IMR-90 (cell line): ENCODE measurements at regions not wholly inside any gene's neighbourhood (a gene's known extent, or its start where the extent isn't known, plus 50 kb on each side); places are given as distances from the start of the nearest gene placed in this dataset.
A peak's percentile ranks its signal among the peaks of the same experiment; 100 is the strongest.

Source experiments
- ATAC-seq: fragments of 200-7000 bp; cut with Tn5 transposase; 2 replicates; pipeline ENCODE4 v1.9.1; 2020; ENCODE audit warnings: low read depth, mild to moderate bottlenecking, moderate library complexity
- BruUV-seq: library from RNA; stranded (reverse); fragments of 400-500 nt; replicated peaks from 2 replicates; lab custom pipeline; 2021; lab: Mats Ljungman, UMichigan
- CTCF ChIA-PET: fragments of 300-600 bp; formaldehyde crosslinking; extraction: SDS; loops from one replicate; lab custom pipeline; 2021; ENCODE audit warnings: antibody characterized with exemption; lab: Yijun Ruan, JAX
- POLR2A ChIA-PET: fragments of 300-600 bp; sonication (Branson Sonifier 250); formaldehyde crosslinking; loops from one replicate; lab custom pipeline; 2022; ENCODE audit warnings: antibody characterized with exemption; ENCODE audit not compliant: unreplicated experiment; lab: Charles Lee
- DNase-seq: peaks from one replicate; pipeline ENCODE4 v3.0.0; 2013
- H2AFZ ChIP-seq: replicated peaks from 2 replicates; pipeline ENCODE3; 2013; ENCODE audit warnings: low read length, mild to moderate bottlenecking; ENCODE audit not compliant: poor library complexity
- H2AK5ac ChIP-seq: 2 replicates; pipeline ENCODE4 v1.6.1; 2013; ENCODE audit warnings: low read depth, low read length, inconsistent platforms
- H2AK9ac ChIP-seq: replicated peaks from 2 replicates; pipeline ENCODE3; 2013; ENCODE audit warnings: mild to moderate bottlenecking, low read depth, low read length, moderate library complexity; ENCODE audit not compliant: poor library complexity
- H2BK120ac ChIP-seq: 2 replicates; pipeline ENCODE4 v1.6.1; 2013; ENCODE audit warnings: low read depth, low read length, inconsistent platforms
- H2BK15ac ChIP-seq: 3 replicates; pipeline ENCODE4 v1.6.1; 2013; ENCODE audit warnings: low read depth, low read length, inconsistent platforms
- H2BK20ac ChIP-seq: 2 replicates; pipeline ENCODE4 v1.6.1; 2013; ENCODE audit warnings: low read depth, mild to moderate bottlenecking, inconsistent platforms, low read length, moderate library complexity
- H2BK5ac ChIP-seq: 2 replicates; pipeline ENCODE4 v1.6.1; 2013; ENCODE audit warnings: mild to moderate bottlenecking, low read depth, low read length, inconsistent platforms; ENCODE audit not compliant: poor library complexity, severe bottlenecking
- H3K14ac ChIP-seq: replicated peaks from 2 replicates; pipeline ENCODE4 v1.6.1; 2013; ENCODE audit warnings: low read depth, low read length, inconsistent platforms
- H3K18ac ChIP-seq: 2 replicates; pipeline ENCODE4 v1.6.1; 2013; ENCODE audit warnings: low read depth, low read length, control low read depth
- H3K23ac ChIP-seq: 2 replicates; pipeline ENCODE4 v1.6.1; 2013; ENCODE audit warnings: low read depth, low read length, inconsistent platforms
- H3K27ac ChIP-seq: 2 replicates; pipeline ENCODE4 v1.5.1; 2013; ENCODE audit warnings: mild to moderate bottlenecking, control low read depth, low read length; ENCODE audit not compliant: insufficient read depth
- H3K27me3 ChIP-seq: 2 replicates; pipeline ENCODE4 v1.6.1; 2013; ENCODE audit warnings: low read length; ENCODE audit not compliant: control insufficient read depth, insufficient read depth
- H3K36me3 ChIP-seq: 2 replicates; pipeline ENCODE4 v1.6.1; 2013; ENCODE audit warnings: low read length, mixed read lengths; ENCODE audit not compliant: control insufficient read depth, insufficient read depth
- H3K4ac ChIP-seq: 2 replicates; pipeline ENCODE4 v1.6.1; 2013; ENCODE audit warnings: low read depth, low read length, inconsistent platforms
- H3K4me1 ChIP-seq: 2 replicates; pipeline ENCODE4 v1.6.1; 2013; ENCODE audit warnings: low read length, mixed read lengths; ENCODE audit not compliant: control insufficient read depth, insufficient read depth
- H3K4me2 ChIP-seq: 2 replicates; pipeline ENCODE4 v1.6.1; 2013; ENCODE audit warnings: low read depth, mild to moderate bottlenecking, control low read depth, low read length, moderate library complexity
- H3K4me3 ChIP-seq: 2 replicates; pipeline ENCODE4 v1.5.1; 2013; ENCODE audit warnings: low read depth, mild to moderate bottlenecking, control low read depth, low read length, moderate library complexity; ENCODE audit not compliant: insufficient read depth
- H3K56ac ChIP-seq: 2 replicates; pipeline ENCODE4 v1.6.1; 2013; ENCODE audit warnings: low read length, inconsistent platforms; ENCODE audit not compliant: insufficient read depth; ENCODE audit errors: extremely low read depth
- H3K79me1 ChIP-seq, 2 experiments: 2 replicates each; pipeline ENCODE4 v1.6.1; 2013; ENCODE audit warnings: low read length in 2 of 2, inconsistent platforms in 1 of 2, low read depth in 1 of 2
- H3K9ac ChIP-seq: 2 replicates; pipeline ENCODE4 v1.6.1; 2013; ENCODE audit warnings: low read depth, low read length, control low read depth
- H3K9me1 ChIP-seq: 2 replicates; pipeline ENCODE4 v1.6.1; 2013; ENCODE audit warnings: low read length, inconsistent platforms; ENCODE audit not compliant: insufficient read depth
- H3K9me3 ChIP-seq: 2 replicates; pipeline ENCODE4 v1.6.1; 2013; ENCODE audit warnings: low read length; ENCODE audit not compliant: control insufficient read depth, insufficient read depth
- H4K20me1 ChIP-seq: 2 replicates; pipeline ENCODE4 v1.6.1; 2013; ENCODE audit warnings: low read length, inconsistent platforms; ENCODE audit not compliant: insufficient read depth
- H4K5ac ChIP-seq: 2 replicates; pipeline ENCODE4 v1.6.1; 2013; ENCODE audit warnings: mild to moderate bottlenecking, low read depth, low read length, control low read depth
- H4K8ac ChIP-seq, 2 experiments: 2 replicates each; pipeline ENCODE4 v1.6.1; 2013; ENCODE audit warnings: low read depth in 2 of 2, low read length in 2 of 2, control low read depth in 1 of 2, inconsistent platforms in 1 of 2
- H4K91ac ChIP-seq: 2 replicates; pipeline ENCODE4 v1.6.1; 2013; ENCODE audit warnings: low read depth, low read length, inconsistent platforms; ENCODE audit not compliant: insufficient read depth
- CEBPB ChIP-seq: IDR thresholded peaks from 2 replicates; pipeline ENCODE4 v1.6.1; 2012; ENCODE audit warnings: low read depth, low read length, improper control_type of control experiment
- CTCF ChIP-seq: conservative IDR thresholded peaks from 2 replicates; pipeline ENCODE4 v1.5.1; 2012; ENCODE audit warnings: mild to moderate bottlenecking, low read depth, low read length, improper control_type of control experiment
- ELK1 ChIP-seq: fragments of 150-350 bp; IDR thresholded peaks from 2 replicates; pipeline ENCODE4 v1.6.1; 2016; ENCODE audit warnings: low read depth, mild to moderate bottlenecking, low read length, moderate library complexity, borderline replicate concordance
- NFE2L2 ChIP-seq: fragments of 150-350 bp; IDR thresholded peaks from 2 replicates; pipeline ENCODE4 v1.6.1; 2016; ENCODE audit warnings: low read depth, mild to moderate bottlenecking, low read length
- RFX5 ChIP-seq: IDR thresholded peaks from 2 replicates; pipeline ENCODE4 v1.8.0; 2012; ENCODE audit warnings: low read depth, mild to moderate bottlenecking, low read length, moderate library complexity
- SMC3 ChIP-seq: fragments of 150-350 bp; IDR thresholded peaks from 2 replicates; pipeline ENCODE4 v1.6.1; 2016; ENCODE audit warnings: low read depth, mild to moderate bottlenecking, antibody characterized with exemption, low read length, moderate library complexity
- WGBS, 2 experiments: methylation state at CpG; one replicate each; pipeline versions ENCODE4 v1.1.5 to v1.1.7; 2013; ENCODE audit warnings: missing lambda C conversion rate in 2 of 2; ENCODE audit not compliant: insufficient read length in 1 of 2; ENCODE audit errors: extremely low coverage in 2 of 2; 5-methylcytosine and 5-hydroxymethylcytosine counted together
- dilution Hi-C: fragments of 300-500 bp; cut with HindIII; formaldehyde crosslinking; loops from one replicate; pipeline ENCODE4 v1.14.3; 2018; ENCODE audit warnings: low sequenced_read_pairs; ENCODE audit not compliant: unreplicated experiment
- in situ Hi-C: fragments of 300-500 bp; cut with MboI; formaldehyde crosslinking; loops from 3 replicates; pipeline ENCODE4 v1.14.3; 2019; ENCODE audit warnings: low sequenced_read_pairs, inconsistent platforms, mixed read lengths
- intact Hi-C: fragments of 100-400 bp; cut with micrococcal nuclease; formaldehyde crosslinking; loops from 2 replicates; pipeline ENCODE4 v1.10.0; 2022

- no peaks in the 10 kb centered on the region for H4K20me1 ChIP-seq
- TF ChIP-seq RFX5 (no peak), CEBPB (no peak), CTCF (no peak), SMC3 (no peak), ELK1 (no peak), NFE2L2 (no peak)
- no peak overlapping the region for H3K4me2 ChIP-seq
- in situ Hi-C loops (no loop called here), intact Hi-C loops (no loop called here), dilution Hi-C loops (no loop called here)
- no peak overlapping the region; the same call in 1 of the 2 replicates for H2BK120ac ChIP-seq
- H3K23ac ChIP-seq = no peak overlapping the region
- CTCF ChIA-PET = no interaction called here
- H3K4me1 ChIP-seq = peaks cover 9% of the 10 kb centered on the region; the same call in 1 of the 2 replicates
- H3K27ac ChIP-seq = no peak overlapping the region
- POLR2A ChIA-PET = no interaction called here
- no peak overlapping the region for H3K4me3 ChIP-seq
- peaks cover 3% of the 10 kb centered on the region; the same call in 1 of the 2 replicates for H3K9me1 ChIP-seq
- 90% methylated on average over 1 of the region's 2 CpGs; no CpG with 5 or more reads in 1 of the 2 experiments for WGBS, 2 experiments
- DNase-seq (no peak), ATAC-seq (no peak)
- H2AFZ ChIP-seq = no peak overlapping the region
- H2BK15ac ChIP-seq = 0 out of 3 replicates have a peak overlapping the region, but pooled peaks have one; percentile 68
- H3K79me1 ChIP-seq = no peaks in the 10 kb centered on the region
- no TSS peak for BruUV-seq
- H4K91ac ChIP-seq = no peak overlapping the region
- 0 out of 2 replicates have a peak overlapping the region, but pooled peaks have one; percentile 20 for H3K14ac ChIP-seq
- no peak overlapping the region for H3K18ac ChIP-seq
- H4K5ac ChIP-seq = no peak overlapping the region
- H3K27me3 ChIP-seq = no peaks in the 10 kb centered on the region
- no peak overlapping the region for H3K4ac ChIP-seq
- no peak overlapping the region for H2AK9ac ChIP-seq
- no peak overlapping the region for H3K9ac ChIP-seq
- no peaks in the 10 kb centered on the region for H3K9me3 ChIP-seq
- no peaks in the 10 kb centered on the region for H3K36me3 ChIP-seq
- H4K8ac ChIP-seq = no peak overlapping the region
- no peak overlapping the region for H2BK5ac ChIP-seq
- H3K56ac ChIP-seq = no peak overlapping the region
- peak overlapping the region; percentile 14; the same call in 1 of the 2 replicates for H2AK5ac ChIP-seq
- H2BK20ac ChIP-seq = no peak overlapping the region
Observed at GRCh38 chr14:25108291-25108690, 58.3 kb upstream of the STXBP6 start.
